ENCODE measurements at regions not wholly inside any gene's neighbourhood (a gene's known extent, or its start where the extent isn't known, plus 50 kb on each side); places are given as distances from the start of the nearest gene placed in this dataset.
"Not testable (repeated sequence)": the region's sequence is repeated elsewhere in the genome, so short reads cannot be mapped to it uniquely, and the experiment has no call there.

DNA sequence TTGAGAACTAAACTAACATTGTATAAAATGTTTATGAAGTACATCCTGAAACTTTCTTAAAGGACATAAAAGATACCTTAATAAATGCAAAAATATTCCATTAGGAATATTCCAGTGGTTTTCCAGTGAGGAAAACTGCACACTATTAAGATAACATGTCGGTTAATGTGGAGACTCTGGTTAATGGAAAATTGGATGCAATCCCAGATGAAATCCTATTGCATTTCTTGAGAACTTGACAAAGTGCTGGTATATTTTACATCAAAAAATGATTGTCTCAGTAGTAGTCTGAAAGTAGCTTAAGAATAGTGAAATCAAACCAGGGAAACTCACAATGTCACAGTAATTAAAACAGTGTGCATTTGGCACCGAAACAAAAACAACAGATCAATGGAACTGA, 202.5 kb upstream of the MON1B start:
- DNase-seq = no peak

GRCh38 chr16:77002644-77003043, 188.3 kb upstream of the MON1B start:
- no peak for DNase-seq

DNA sequence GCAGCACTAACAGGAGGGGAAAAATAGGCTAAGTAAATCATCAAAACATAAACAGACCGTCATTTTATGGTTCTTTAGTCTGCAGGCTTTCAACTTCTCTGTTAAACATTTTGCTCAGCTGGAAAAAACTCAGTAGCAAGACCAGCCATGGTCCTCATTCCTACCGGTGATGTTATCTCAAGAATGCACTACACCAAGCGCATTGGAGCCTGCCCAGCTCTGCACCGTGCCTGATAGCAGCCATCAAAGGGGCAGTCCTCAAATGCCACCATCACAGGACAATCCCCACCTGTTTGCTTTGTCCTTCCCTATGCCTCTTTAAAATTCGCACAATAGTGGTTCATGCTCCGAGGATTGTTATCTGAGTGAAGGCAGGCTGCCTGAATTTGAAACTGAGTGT, 181.5 kb upstream of the MON1B start:
- no peak for DNase-seq

GRCh38 chr16:77014441-77014840, 176.5 kb upstream of the MON1B start:
- DNase-seq = no peak

GRCh38 chr16:77030600-77030999, 160.4 kb upstream of the MON1B start:
- no peak for DNase-seq

DNA sequence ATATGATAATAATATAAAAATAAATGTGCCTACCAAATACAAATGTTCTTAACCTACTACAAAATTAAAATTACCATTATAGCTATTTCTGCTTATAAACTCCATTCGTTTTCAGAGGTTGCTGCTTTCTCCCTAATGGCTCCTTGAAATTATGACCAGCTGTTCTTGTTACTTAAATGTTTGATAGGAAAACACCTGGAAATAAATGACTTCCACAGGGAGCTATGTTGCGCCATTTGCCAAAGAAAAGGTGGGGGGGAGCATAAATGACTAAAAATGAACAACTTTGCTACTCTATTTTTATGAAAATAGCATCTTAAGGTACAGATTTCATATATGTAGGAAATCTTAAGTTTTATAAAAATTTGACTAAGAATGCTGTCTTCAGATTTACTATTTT, 157.5 kb upstream of the MON1B start:
- DNase-seq = no peak

DNA sequence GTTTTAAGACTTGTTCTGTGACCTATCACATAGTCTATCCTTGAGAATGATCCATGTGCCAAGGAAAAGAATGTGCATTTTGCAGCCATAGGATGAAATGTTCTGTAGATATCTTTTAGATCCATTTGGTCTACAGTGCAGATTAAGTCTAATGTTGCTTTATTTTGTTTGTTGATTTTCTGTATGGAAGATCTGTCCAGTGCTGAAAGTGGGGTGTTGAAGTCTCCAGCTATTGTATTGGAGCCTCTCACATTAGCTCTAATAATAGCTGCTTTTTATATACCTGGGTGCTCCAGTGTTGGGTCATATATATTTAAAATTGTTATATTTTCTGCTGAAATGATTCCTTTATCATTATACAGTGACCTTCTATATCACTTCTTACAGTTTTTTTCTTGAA, 155.6 kb upstream of the MON1B start:
- no peak for DNase-seq

- no peak for DNase-seq
Observed at GRCh38 chr16:77037696-77038347, 153.2 kb upstream of the MON1B start.

DNA sequence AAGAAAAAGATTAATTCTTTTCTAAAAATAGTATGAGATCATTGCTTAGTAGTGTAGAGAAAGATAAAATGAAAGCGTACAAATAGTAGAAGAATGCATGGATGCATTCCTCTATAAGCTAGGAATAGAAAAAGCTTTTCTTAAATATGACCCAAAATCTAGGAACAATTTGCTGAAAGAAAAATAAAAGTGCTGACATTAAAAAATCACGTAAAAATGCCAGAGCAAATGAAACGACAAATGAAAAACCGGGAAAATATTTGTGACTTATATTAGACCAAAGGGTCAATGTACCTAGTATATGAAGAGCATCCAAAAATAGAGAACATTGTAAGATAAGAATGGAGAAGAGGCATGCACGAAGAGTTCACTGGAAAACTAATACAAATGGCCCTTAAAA, 149.5 kb upstream of the MON1B start:
- DNase-seq = no peak

DNA sequence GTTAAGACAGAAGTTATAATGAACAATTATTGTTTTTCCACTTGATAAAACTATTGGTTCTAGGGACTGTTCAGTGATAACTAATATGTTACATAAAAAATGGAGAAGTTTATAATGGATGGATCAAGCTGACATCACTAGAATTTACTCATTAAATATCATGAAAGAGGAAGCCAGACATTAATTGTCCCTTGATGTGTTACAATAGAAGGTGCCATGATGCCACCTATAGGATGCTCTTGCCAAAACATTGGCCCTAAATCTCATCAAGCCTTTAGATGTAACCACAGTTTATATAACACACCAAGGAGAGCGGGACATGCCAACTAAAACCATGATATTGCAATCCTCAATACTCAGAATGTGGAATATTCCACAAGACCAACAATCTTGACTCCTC, 147.9 kb upstream of the MON1B start:
- DNase-seq = no peak

GRCh38 chr16:77046206-77046605, 144.8 kb upstream of the MON1B start:
- DNase-seq = no peak

GRCh38 chr16:77048085-77048484, 142.9 kb upstream of the MON1B start:
- no peak for DNase-seq

GRCh38 chr16:77049577-77049976, 141.4 kb upstream of the MON1B start:
- DNase-seq = no peak

GRCh38 chr16:77056597-77056996, 134.4 kb upstream of the MON1B start:
- not testable (repeated sequence) for DNase-seq

GRCh38 chr16:77057161-77057774, 133.7 kb upstream of the MON1B start:
- DNase-seq = no peak

DNA sequence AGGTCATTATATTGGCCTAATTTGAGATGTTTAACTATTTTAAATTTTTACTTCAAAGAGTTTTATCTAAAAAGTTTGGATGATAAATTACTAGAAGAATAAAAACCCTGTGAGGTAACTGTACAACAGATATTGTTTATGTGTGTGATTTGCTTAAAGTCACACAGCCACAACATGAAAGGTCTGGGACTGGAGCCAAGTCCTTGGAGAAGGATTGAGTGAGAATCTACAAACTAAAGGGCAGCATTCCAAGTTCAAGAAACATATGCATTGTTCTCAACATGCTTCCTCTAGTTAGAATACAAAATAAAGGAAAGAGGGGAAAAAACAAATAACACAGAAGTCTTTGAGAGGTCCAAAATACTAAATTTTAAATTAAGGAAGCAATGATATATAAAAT, 131.5 kb upstream of the MON1B start:
- no peak for DNase-seq

- no peak for DNase-seq
Observed at GRCh38 chr16:77060614-77061013, 130.4 kb upstream of the MON1B start.

GRCh38 chr16:77062878-77063675, 127.9 kb upstream of the MON1B start:
- DNase-seq = no peak

DNA sequence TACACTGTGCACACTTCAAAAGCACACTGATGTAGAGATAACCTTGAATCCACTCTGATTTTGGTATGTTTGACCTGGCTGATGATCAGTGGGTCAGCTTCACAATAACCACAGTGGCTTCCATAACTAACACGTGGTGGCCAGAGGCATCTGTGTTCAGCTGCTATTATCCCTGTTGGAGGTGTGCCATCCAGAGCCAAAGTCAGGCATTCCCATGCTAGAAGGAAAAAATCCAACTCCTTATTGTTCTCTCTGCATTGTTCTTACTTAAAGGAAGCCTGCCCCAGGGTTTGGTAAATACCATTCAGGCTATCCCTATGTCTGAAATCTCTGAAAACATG, 127.3 kb upstream of the MON1B start:
- DNase-seq = no peak

DNA sequence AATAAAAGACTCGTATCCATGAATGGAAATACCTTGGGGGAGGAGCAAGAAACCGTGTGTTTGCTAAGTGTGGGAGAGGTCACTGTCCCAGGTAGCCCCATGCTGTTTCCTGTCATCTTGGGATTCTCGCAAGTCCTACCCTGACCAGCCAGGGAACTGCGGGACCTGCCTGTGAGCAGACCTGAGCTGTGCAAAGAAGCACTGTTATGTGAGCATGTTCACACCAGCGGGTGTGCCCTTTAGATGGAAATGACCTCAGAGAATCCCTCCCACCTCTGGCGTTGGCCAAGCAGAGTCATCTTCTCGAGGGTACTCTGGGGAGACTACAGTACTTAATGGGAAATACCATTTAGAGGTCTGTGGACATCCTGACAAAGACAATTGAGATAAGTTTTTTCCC, 127.0 kb upstream of the MON1B start:
- DNase-seq = no peak

DNA sequence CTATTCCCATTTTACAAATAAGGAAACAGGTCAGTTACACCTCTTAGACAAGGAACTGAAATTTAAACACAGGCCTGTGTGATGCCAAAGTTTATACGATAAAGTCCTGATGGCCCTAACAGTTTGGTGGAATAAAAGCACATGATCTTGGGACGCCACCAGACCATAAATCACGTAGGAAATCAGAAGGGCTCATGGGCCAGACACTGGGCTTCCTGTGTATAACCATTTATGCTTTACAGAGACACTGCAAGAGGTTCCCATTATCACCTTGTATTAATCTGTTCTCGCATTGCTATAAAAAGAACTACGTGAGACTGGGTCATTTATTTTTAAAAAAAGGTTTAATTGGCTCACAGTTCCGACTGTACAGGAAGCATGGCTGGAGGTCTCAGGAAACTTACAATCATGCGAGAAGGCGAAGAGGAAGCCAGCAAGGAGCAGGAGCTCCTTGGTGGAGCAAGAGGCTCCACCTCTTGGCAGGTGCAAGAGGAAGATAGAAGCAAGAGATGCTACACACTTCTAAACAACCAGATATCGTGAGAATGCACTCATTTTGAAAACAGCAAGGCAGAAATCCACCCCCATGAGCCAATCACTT, 124.0 kb upstream of the MON1B start:
- DNase-seq = no peak

- no peak for DNase-seq
Observed at GRCh38 chr16:77067900-77068299, 123.1 kb upstream of the MON1B start.

- DNase-seq = no peak
Observed at GRCh38 chr16:77068402-77068801, 122.6 kb upstream of the MON1B start.

GRCh38 chr16:77069929-77070328, 121.1 kb upstream of the MON1B start:
- DNase-seq = no peak
